ENCODE measurements at regions not wholly inside any gene's neighbourhood (a gene's known extent, or its start where the extent isn't known, plus 50 kb on each side); places are given as distances from the start of the nearest gene placed in this dataset.
"Not testable (repeated sequence)": the region's sequence is repeated elsewhere in the genome, so short reads cannot be mapped to it uniquely, and the experiment has no call there.

DNA sequence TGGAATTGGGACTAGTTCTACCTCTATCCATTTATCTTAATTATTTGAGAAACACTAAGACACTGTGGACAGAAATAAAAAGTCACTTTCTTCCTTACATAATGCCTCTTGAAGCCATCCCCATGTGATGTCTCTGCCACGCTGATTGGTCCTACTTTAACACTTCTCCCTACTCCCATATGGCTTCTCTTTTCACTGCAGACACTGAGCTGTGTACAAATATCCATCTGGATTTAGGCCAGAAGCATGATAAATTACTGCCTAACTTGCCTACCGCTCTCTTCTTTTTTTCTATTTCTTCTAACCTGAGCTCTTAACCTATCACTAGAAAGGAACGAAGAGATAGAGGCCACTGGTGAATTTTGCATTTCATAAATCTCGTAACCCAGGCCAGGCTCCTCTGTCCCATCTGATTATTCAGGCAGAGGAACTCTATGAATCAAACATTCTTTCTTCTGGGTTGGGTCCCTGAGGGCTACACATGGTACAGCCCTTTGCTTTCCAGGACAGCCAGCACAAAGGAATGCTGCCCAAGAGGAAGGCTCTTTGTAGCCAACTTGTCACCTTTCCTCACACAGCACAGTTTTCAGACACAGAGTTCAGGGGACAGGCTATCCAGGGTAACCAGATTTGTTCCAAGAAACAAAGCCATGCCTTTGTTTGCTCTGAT lies 878.5 kb upstream of the LRRC4C start:
- DNase-seq = no peak

DNA sequence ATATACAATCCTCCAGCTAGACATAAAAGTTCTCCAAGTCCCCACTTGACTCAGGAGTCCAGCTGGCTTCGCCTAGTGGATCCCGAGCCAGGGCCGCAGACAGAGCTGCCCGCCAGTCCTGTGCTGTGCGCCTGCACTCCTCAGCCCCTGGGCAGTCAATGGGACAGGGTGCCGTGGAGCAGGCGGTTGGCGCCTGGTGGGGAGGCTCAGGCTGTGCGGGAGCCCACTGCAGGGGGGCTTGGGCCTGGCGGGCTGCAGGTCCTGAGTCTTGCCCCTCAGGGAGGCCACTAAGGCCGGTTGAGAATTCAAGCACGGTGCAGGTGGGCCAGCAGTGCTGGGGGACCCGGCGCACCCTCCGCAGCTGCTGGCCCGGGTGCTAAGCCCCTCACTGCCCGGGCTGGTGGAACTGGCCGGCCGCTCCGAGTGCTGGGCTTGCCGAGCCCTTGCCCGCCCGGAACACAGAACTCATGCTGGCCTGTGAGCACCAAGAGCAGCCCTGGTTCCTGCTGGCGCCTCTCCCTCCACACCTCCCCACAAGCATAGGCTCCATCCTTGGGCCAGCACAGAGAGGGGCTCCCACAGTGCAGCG lies 884.8 kb upstream of the LRRC4C start:
- DNase-seq = no peak

DNA sequence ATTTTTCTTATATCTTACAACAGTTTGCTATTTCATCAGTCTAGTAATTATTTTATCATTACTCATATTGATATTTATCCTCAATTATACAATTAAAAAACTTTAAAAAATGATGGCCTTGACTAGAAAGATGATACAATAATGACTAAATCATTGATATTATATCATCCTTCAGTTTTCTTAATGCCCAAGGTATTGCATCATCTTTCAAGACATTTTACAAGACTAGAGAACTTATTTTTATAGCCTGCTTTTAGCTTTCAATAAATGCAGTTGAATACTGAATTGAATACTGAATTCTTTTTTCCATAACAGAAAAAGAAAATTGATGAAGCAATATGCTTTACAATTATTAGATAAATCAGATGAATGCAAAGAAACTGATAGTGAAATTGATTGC lies 886.5 kb upstream of the LRRC4C start:
- no peak for DNase-seq

DNA sequence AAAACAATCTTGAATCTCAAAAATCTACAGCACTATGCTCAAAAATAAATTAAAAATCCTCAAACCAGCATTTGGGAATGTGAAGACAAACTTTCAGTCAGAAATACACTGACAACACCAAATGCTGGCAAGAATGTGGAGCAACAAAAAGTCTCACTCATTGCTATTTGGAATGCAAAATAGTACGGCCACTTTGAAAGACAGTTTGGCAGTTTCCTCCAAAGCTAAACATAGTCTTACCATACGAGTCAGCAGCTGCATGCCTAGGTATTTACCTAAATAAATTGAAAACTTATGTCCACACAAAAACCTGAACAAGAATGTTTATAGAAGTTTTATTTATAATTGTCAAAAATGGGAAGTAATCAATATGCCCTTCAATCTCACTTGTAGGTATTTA lies 904.2 kb upstream of the LRRC4C start:
- no peak for DNase-seq

DNA sequence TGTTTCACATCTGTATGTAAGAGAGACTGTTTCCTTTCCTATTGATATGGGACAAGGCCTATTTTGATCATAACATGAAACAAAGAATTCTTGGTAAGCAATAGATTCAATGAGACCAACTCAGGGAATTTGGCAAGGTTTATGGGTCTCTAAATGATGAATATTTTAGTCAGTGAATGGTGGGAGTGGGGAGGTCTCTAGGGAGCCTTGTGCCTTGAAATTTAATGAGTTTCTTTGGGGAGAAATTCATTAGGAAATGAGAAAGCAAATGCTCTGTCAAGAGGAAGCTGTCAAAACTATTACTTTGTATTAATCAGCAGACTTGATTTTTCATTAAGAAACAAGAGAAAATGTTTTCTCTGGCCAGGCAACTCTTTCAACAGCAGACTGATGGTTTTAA lies 921.7 kb upstream of the API5 start:
- DNase-seq = no peak

DNA sequence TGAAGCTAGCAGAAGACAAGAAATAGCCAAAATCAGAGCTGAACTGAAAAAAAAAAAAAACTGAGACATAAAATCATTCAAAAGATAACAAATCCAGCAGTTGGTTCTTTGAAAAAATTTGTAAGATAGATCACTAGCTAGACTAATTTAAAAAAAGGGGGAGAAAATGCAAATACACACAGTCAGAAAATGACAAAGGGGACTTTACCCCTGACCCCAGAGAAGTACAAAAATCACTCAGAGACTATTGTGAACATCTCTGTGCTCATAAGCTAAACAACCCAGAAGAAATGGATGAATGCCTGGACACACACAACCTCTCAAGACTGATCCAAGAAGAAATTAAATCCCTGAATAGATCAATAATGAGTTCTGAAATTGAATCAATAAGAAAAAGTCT lies 914.3 kb upstream of the API5 start:
- DNase-seq = no peak

DNA sequence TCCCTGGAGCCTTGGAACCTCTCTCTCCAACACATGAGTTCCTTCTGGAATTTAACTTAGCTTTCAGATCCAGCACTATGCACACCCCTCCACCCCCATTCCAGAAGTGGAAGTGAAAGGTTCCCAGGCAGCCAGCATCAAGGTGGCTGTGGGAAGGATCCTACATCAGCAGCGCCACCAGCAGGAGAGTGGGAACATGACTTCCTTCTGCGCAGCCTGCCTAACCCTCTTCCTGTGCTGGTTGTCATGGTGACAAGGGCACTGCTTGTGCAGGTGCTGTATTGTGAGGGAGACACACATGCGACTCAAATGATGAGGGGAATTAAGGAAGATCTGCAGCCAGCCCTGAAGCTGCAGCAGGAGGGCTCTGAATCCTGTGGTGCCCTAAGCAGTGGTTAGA lies 904.5 kb upstream of the API5 start:
- no peak for DNase-seq

DNA sequence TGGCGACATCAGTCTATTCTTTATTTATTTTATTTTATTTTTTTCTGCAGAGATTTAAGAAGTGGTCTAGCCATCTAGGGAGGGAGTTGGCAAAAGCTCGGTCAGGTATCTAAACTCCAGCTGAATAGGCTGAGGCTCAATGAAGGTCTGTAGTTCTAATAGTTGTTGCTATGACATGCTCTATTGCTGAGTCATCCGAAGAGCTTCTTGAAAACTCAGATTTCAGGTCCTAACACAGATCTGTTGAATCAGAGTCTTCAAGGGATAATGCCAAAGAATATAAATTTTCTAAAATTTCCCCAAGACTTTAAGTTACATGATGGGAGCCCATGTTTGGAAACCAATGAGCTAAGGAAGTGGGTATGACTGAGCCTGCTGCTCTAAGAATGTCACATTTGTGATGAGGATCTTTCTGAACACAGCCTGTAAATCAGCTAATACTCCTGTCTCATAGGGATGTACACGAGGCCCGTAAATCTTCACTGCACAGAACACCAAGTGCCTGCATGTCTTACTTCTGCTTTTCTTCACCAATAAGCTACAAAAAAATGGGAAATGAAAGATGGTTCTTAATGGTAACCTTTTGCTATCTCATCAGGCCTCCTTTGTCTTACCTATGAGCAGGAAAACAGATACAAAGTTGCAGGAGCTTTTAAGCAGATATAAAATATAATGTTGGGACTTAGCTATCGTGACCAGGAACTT lies 901.4 kb upstream of the API5 start:
- no peak for DNase-seq

DNA sequence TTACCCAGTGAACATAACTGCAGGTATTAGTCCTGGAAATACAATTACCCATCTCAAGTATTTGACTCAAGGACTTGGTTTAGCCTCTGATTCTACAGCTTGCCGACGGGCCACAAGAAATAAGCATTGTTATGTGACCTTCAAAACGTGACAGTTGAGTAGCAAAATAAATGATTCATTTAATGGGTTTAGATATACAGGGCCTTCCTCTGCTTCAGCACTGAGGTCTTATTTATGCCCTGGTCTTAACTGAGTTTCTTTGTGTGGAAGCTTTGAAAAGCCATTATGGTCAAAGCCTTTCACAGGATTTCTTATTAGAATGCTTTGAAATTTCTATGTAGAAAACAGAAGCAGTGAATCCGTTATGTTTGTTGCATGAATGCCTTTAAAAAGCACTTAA lies 899.2 kb upstream of the API5 start:
- no peak for DNase-seq

DNA sequence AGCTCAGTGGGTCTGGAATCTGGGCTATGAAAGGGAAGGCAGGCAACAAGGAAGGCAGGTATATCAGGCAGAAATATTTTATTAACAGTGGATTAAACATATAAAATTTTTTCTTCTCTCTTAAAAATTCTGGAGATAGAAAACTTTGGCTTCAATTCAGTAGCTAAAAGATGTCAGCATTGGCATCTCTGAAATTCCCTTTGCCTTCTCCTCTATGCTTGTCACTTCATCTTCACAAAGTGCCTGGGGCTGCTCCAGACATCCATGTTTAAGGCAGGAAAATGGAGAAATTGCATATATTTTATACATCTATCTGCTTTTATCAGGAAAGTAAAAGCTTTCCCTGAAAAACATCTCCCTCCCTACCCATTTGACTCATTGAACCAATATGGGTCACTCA lies 894.1 kb upstream of the API5 start:
- no peak for DNase-seq

DNA sequence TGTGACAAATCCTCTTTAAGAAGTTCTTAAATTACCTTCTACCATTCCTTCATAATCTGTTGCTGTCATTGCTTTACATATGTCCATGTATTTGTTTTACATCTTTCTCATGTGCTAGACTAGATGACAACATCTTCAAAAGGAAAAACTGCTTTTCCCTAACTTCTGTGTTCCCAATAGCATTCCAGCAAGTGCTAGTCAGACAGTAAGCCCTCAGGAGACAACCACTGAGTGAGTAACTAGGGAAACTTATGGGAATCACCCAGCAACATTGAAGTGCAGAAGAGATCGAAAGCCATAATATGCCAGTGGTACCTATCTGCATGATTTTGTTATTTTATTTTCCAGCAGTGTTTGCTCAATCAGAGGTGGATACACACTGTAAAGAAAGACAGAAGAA lies 889.7 kb upstream of the API5 start:
- DNase-seq = no peak

DNA sequence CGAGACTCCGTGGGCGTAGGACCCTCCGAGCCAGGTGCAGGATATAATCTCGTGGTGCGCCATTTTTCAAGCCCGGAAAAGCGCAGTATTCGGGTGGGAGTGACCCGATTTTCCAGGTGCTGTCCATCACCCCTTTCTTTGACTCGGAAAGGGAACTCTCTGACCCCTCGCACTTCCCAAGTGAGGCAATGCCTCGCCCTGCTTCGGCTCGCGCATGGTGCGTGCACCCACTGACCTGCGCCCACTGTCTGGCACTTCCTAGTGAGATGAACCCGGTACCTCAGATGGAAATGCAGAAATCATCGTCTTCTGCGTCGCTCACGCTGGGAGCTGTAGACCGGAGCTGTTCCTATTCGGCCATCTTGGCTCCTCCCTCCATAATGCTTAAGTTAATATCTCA lies 876.9 kb upstream of the API5 start:
- DNase-seq = not testable (repeated sequence)

DNA sequence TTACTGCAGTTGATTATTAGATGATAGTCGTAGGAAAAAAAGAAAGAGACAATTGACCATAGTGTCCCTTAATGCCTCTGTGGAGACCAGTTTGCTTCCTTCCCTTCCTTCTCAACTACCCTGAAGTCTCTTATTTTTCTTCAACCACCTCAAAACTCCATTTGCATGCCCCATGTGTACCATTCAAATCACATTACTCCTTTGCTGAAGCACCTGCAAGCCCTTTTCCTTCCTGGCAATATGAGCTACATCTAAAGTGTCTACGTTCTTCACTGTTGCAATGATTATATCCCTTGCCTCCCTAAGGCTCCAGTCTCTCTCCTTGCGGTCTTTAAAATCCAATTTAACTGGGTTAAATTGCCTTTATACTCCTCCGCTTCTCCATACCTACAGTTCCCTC lies 867.4 kb upstream of the API5 start:
- DNase-seq = no peak

DNA sequence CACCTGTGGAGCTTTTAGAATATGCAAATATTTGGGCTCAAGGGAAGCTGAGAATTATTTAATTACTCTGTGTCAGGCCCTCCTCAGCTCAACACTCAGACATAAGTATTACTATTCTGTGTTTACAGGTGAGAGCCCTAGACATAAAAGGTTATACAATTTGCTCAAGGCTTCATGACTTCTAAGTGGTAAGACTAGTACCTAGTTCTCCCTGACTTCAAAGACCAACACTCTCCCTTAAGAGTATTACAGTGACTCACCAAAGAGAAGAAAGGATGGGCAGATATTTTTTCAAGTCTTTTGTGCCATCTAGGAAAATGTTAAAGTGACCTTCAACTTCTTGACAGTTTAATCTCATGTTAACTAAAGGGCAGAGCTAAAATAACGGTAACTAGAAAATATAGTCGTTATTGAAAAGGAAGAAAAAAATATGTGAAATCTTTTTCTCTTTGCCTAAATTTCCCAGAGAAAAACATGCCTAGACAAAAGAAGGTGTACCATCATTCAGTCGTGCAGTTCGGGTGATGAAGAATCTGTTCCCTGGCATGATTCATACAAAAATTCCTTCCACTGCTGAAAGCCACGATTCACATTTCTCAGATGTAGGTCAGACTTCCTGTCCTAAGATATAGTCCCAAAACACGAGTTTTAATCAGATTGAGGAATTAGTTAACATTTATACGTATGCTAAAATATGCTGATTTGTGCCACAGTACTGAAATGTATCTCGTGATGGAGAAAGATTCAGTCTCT lies 849.1 kb upstream of the API5 start:
- DNase-seq = no peak

DNA sequence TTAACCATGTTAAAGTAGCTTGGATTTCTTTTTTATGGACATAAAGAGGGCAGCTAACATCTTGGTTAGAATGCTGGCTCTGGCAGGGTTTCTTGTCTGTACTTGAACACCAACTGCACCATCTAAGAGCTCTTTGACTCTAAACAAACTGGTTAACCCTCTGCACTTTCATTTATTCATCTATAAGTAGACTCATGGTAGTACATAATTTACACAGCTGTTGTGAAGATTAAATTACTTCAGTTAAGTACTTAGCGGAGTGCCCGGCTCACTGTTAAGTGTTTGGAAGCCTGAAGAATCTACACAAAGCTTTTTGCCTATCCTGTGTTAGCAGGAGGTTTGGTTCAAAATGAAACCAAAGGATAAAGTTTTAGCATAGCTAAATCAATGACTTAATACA lies 846.2 kb upstream of the API5 start:
- DNase-seq = no peak

DNA sequence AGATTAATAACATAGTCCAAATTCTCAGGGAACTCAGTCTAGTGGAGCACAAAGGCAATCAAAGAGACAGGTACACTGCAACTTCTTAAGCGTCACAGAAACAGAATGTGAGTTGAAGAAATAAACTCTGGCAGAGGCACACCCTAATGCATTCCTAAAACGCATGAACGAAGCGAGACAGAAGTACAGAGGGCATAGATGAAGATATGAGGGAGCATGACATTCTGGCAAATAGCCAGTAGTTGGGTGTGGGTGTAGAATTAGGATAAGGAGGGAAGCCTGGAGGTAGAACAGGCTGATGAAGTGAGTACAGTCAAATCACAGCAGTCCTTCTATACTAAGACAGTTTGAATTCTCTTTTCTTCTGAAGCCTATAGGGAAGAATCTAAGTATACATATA lies 838.7 kb upstream of the API5 start:
- no peak for DNase-seq

DNA sequence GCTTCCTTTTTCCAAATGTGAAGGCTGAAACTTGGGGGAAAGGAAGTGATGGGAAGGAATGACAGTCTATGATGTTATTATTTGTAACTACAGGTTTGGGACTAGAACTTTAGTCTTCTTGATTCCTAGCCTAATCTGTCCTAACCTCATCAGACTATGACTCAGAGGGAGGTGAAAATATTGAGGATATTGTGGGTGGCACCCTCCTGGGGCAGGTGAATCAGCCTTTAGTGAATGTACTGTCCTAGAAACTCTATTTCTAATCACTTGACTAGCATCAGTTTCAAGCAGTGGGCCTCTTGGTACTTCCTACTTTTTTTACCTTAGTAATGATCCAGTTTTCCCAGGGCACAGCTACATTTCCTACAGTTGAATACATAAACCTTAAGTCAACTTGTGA lies 829.0 kb upstream of the API5 start:
- DNase-seq = no peak

DNA sequence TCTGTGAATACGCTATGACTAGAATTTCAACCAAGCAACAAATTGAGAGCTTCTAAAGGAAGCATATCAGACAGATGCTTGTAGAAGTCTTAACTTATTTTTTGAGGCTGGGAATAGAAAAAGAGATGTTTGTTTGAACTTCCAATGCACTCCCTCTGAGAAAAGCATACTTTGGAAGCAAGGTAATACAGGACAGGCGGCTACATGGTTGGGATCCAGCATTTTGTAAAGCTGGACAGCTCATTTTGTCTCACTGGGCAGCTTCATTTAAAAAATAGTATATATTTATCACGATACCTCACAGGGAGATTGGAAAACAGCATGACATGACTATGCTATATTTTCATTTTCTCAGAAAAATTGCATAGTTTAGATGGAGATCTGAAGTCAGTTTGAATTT lies 821.3 kb upstream of the API5 start:
- DNase-seq = no peak

DNA sequence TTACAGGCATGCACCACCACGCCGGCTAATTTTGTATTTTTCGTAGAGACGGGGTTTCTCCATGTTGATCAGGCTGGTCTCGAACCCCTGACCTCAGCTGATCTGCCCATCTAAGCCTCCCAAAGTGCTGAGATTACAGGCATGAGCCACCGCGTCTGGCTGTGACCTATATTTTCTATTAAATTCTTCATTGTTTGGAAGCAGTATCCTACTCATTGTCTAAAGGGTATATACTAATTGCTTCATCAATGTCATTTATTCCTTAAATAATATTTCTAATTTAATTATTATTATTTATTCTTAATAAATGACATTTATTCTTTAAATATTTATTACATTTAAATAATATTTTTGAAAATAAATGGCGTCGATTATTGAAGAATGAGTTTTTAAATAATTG lies 817.3 kb upstream of the API5 start:
- DNase-seq = no peak

DNA sequence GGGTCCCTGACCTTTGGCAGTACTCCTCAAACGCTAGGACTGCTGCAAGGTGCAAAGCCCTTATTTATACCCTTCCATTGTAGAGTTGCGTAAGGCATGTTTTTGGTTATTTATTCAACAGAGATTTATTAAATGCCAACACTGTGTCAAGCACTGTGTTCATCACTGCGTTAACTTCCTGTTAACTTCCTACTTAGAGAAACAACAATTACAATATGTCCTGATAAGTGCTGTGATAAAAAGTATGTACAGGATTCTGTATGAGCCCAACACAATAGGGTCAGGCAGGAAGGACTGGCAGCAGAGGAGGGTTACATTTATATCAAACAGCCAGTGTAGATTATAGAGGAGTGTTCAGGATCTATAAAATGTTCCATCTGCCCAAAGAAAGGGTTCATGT lies 812.8 kb upstream of the API5 start:
- DNase-seq = no peak

DNA sequence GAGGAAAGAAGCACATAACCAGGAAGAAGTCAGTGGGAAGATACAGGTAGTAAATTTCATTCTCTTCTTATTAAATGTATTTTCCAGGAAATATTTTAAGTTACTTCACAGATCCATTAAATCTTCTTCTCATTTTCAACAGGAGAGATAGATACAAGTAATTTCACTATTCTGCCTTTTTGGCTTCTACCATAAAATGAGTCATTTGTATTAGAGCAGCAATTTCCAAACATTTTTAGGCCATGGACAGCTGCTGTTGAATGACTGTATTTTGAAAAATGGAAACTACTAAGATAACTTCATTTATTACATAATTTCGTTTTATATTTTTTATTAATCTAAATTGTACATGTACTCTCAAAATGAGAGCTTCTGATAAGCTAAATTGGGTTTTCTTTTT lies 809.6 kb upstream of the API5 start:
- DNase-seq = no peak

DNA sequence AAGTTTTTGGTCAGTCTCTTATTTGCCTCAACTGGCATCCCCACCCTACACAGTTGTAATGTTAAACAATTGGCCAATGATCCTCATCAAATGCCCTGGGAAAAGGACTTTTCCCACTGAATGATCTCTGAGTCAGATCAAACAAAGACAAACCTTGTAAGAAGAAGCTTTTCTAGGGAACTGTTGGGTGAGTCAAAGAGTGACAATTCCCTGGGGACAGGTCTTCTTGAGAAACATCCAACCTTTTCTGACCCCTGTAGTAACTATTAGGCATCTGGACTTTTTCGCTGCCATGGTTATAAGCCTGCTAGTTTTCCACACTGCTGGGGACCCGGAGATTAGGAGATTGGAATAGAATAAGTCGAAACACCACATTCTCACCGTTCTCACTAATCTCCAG lies 789.8 kb upstream of the API5 start:
- no peak for DNase-seq

DNA sequence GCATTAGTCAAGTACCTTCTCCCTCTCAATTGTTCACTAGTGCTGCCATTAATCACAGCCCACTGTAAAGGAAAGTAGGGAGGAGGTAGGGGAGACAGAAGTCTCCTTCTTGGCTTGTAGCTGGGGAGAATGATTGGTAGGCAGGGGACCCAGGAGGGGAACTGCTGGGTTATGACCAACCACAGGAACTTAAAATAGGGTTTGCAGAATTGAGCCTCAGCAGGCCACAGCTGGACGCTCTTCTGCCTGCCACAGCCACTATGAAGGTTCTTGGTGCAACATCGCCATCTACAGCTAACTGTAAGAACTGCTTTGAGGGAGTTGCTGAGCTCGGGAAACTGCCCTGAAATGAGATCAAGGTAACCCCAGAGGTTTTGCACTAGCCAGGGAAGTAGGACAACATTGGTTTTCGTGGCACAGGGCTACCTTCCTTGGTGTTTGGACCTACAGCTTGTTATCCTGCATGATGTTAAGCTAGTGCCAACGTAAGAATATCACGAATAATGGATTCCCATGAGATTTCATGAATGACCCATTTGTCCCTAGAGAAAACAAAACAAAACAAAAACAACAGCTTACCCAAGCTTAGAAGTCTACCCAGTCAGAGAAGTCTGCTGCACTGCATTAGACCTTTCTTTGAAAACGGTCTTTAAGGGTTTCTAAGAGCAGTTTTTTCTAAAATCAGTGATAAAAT lies 787.1 kb upstream of the API5 start:
- DNase-seq = peak; percentile 48
